HG03095 (cell line): ENCODE measurements at regions not wholly inside any gene's neighbourhood (a gene's known extent, or its start where the extent isn't known, plus 50 kb on each side); places are given as distances from the start of the nearest gene placed in this dataset.

ENCODE experiments used
- ATAC-seq: cut with Tn5 transposase; IDR thresholded peaks from one replicate; pipeline ENCODE4 v1.9.1; 2021; ENCODE audit warnings: moderate library complexity; ENCODE audit not compliant: unreplicated experiment

DNA sequence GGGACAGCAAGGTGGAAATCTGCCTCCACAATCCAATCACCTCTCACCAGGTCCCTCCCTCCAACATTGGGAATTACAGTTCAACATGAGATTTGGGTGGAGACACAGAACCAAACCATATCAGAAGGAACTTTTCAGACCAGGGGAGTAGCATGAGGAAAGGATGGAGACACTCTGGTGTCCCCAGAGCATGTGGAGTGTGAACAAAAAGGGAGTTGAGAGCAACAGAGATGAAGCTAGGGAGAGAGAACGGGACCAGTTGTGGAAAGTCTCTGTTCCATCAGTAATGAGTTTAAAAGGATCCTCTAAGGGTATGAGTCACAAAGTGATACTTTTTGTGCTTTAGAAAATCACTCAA lies 382.0 kb downstream of the SFMBT2 start:
- ATAC-seq: no peak

GRCh38 chr10:7027913-7028808 lies 382.7 kb downstream of the SFMBT2 start:
- ATAC-seq: no peak

GRCh38 chr10:7027237-7027912 lies 383.5 kb downstream of the SFMBT2 start:
- no peak for ATAC-seq

- no peak for ATAC-seq
Observed at GRCh38 chr10:7026818-7027217, 384.0 kb downstream of the SFMBT2 start.

DNA sequence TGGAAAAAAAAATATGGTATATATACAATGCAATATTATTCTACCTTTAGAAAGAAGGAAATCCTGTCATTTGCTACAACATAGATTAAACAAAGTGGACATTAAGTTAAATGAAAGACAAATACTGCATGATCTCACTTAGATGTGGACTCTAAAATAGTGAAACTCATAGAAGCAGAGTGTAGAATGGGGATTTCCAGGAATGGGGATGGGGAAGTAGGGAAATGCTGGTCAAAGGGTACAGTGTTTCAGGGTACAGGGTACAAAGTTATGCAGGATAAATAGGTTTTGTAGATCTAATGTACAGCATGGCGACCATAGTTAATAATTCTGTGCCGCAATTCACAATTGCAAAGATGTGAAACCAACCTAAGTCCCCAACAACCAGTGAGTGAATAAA lies 385.5 kb downstream of the SFMBT2 start:
- no peak for ATAC-seq

GRCh38 chr10:7015457-7015856 lies 395.4 kb downstream of the SFMBT2 start:
- no peak for ATAC-seq

- ATAC-seq: no peak
Observed at GRCh38 chr10:7014721-7015120, 396.1 kb downstream of the SFMBT2 start.

DNA sequence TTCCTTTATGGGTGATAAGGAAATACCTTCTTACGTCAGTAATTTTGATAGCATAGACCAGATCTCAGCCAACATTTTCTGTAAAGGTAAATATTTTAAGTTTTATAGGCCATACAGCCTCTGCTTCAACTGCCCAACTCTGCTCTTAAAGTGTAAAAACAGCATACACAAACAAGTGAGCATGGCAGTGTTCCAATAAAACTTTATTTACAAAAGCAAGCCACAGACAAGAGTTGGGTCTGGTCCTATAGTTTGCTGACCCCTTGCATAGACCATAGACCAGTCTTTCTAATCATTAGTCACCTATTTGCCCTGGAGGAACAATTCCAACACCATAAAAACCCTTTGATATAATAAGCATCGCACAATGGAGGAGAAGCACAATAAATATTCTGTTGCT lies 398.8 kb downstream of the SFMBT2 start:
- ATAC-seq: no peak

GRCh38 chr10:7008645-7009044 lies 402.2 kb downstream of the SFMBT2 start:
- no peak for ATAC-seq

GRCh38 chr10:7007600-7008190 lies 403.1 kb downstream of the SFMBT2 start:
- no peak for ATAC-seq

DNA sequence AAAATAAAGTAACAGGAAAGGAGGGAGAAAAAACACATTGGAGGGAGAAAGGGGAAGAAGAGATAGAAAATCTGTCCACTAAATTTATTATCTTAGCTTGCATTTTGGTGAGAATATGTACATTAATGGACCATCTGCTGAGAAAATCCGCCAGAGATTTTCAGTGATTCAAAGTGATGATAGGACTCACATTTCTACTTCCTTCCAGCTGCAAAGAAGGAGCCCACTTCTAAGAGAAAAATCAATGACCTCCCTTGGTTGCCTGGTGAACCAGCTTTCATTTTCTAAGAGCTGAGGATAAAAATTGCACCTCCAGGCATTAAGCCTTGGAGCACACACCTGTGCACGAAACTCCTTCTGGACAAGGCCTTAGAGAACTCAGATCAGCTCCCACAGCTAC lies 404.3 kb downstream of the SFMBT2 start:
- no peak for ATAC-seq

GRCh38 chr10:7003831-7004395 lies 406.9 kb downstream of the SFMBT2 start:
- no peak for ATAC-seq

- ATAC-seq: no peak
Observed at GRCh38 chr10:7000061-7000460, 410.8 kb downstream of the SFMBT2 start.

- no peak for ATAC-seq
Observed at GRCh38 chr10:6999232-6999925, 411.5 kb downstream of the SFMBT2 start.

GRCh38 chr10:6997509-6997908 lies 413.3 kb downstream of the SFMBT2 start:
- no peak for ATAC-seq

- ATAC-seq: no peak
Observed at GRCh38 chr10:6996431-6996830, 414.4 kb downstream of the SFMBT2 start.

DNA sequence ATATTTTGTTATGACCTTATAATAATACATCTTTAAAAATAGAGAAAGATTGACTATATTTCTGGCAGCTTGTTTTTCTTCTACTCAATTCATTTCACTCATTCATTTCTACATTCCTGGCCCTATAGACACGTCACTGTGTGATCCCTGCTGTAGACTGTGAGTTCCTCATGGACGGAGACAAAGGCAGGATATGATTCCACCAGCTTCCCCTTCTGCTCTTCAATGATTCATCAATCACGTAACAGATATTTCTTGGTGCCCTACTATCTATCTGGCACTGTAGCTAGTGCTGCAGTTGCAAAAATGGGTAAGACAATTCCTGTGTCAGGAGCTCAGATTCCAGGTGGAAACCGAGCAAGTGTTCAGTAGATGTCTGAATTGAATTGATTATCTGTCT lies 415.0 kb downstream of the SFMBT2 start:
- ATAC-seq: no peak

- ATAC-seq: no peak
Observed at GRCh38 chr10:6995341-6995740, 415.3 kb upstream of the PRKCQ start.

- no peak for ATAC-seq
Observed at GRCh38 chr10:6990891-6991290, 410.8 kb upstream of the PRKCQ start.

DNA sequence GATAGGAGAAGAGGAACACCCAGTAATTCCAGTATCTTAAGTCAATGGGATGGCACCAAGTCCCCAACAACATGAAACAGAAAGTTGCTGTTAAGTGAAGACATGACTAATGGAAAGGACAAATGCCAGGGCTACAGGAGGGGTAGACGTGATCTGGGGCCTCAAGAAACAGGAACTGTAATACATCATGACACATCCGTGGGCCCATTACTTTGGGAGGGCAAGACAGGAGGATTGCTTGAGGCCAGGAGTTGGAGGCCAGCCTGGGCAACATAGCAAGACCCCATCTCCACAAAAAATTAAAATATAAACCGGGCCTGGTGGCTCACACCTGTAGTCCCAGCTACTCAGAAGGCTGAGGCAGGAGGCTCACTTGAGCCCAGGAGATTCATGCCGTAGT lies 408.6 kb upstream of the PRKCQ start:
- no peak for ATAC-seq

DNA sequence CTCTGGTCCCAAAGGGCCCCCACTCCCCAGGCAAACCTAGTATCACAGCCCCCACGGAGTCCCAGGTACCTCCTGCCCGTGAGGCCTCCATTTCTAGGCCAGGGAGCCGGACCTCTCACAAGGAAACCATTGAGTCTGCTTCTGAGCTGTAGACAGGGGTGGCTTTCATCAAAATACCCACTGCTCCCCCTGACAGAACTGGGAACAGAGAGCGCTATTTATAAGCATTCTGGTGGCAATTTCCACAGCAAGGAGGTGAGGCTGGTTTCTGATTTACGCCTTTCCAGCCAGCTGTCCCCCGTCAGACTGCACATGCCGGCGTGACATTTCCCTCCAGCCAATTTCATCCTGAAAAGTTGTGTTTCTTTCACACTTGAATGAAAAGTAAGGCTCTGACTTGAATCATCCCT lies 407.5 kb upstream of the PRKCQ start:
- ATAC-seq: no peak
